PFSK-1 (cell line): ENCODE measurements at regions not wholly inside any gene's neighbourhood (a gene's known extent, or its start where the extent isn't known, plus 50 kb on each side); places are given as distances from the start of the nearest gene placed in this dataset.

Experiments used
- REST ChIP-seq, 2 experiments: IDR thresholded peaks; 2 replicates each; pipeline versions ENCODE4 v1.6.1 to v1.8.0; 2011 to 2012; ENCODE audit warnings: low read depth in 2 of 2, low read length in 2 of 2, control low read depth in 1 of 2, inconsistent platforms in 1 of 2, mild to moderate bottlenecking in 1 of 2, moderate library complexity in 1 of 2; ENCODE audit not compliant: insufficient read depth in 1 of 2
- TAF1 ChIP-seq: IDR thresholded peaks from 2 replicates; pipeline ENCODE4 v1.6.1; 2012; ENCODE audit warnings: low read length, control low read depth, borderline replicate concordance; ENCODE audit not compliant: insufficient read depth

- no peak for TF ChIP-seq TAF1
- no peak for TF ChIP-seq REST (IDR thresholded peaks at IDR 0.05; ENCODE audit: insufficient read depth in 1 of 2, low read depth in 2 of 2, low read length in 2 of 2)
Measured at GRCh38 chr6:148151896-148152643, 190.6 kb upstream of the SASH1 start.
